SK-N-SH treated with all-trans-retinoic acid at 6 μM for 48 hours (cell line): ENCODE measurements at regions not wholly inside any gene's neighbourhood (a gene's known extent, or its start where the extent isn't known, plus 50 kb on each side); places are given as distances from the start of the nearest gene placed in this dataset.

Experiments used
- ATAC-seq: fragments of 200-7000 bp; cut with Tn5 transposase; 3 replicates; pipeline ENCODE4 v1.9.1; 2020; ENCODE audit warnings: mild to moderate bottlenecking, moderate library complexity
- ARNTL ChIP-seq: fragments of 450-650 bp; formaldehyde crosslinking; IDR thresholded peaks from 2 replicates; pipeline ENCODE4 v1.5.0; 2020; ENCODE audit warnings: low read depth, mild to moderate bottlenecking, moderate library complexity, borderline replicate concordance
- BACH2 ChIP-seq: fragments of 250-450 bp; sonication (Bioruptor Pico); IDR thresholded peaks from 2 replicates; pipeline ENCODE4 v1.9.0; 2021; ENCODE audit warnings: mild to moderate bottlenecking, borderline replicate concordance
- CREB5 ChIP-seq: fragments of 250-450 bp; sonication (Bioruptor Pico); IDR thresholded peaks from 2 replicates; pipeline ENCODE4 v1.5.1; 2020; ENCODE audit warnings: low read depth, mild to moderate bottlenecking, moderate library complexity
- CSDC2 ChIP-seq: fragments of 250-450 bp; sonication (Bioruptor Pico); IDR thresholded peaks from 2 replicates; pipeline ENCODE4 v1.5.0; 2020; ENCODE audit warnings: mild to moderate bottlenecking, moderate library complexity
- CSRNP3 ChIP-seq: fragments of 250-450 bp; sonication (Bioruptor Pico); IDR thresholded peaks from 2 replicates; pipeline ENCODE4 v1.5.1; 2021; ENCODE audit warnings: mild to moderate bottlenecking, moderate library complexity
- ESRRG ChIP-seq: fragments of 250-450 bp; sonication (Bioruptor Pico); IDR thresholded peaks from 2 replicates; pipeline ENCODE4 v1.6.1; 2021; ENCODE audit warnings: mild to moderate bottlenecking
- ISL1 ChIP-seq: fragments of 250-450 bp; sonication (Bioruptor Pico); IDR thresholded peaks from 2 replicates; pipeline ENCODE4 v2.1.2; 2022; ENCODE audit warnings: mild to moderate bottlenecking, moderate library complexity
- OSR1 ChIP-seq: fragments of 250-450 bp; sonication (Bioruptor Pico); IDR thresholded peaks from 2 replicates; pipeline ENCODE4 v1.8.0; 2022; ENCODE audit warnings: moderate library complexity, mild to moderate bottlenecking, inconsistent platforms
- PATZ1 ChIP-seq: fragments of 250-450 bp; sonication (Bioruptor Pico); IDR thresholded peaks from 2 replicates; pipeline ENCODE4 v1.8.0; 2020; ENCODE audit warnings: mild to moderate bottlenecking, moderate library complexity, borderline replicate concordance
- POU6F1 ChIP-seq: fragments of 250-450 bp; sonication (Bioruptor Pico); IDR thresholded peaks from 2 replicates; pipeline ENCODE4 v1.8.0; 2021; ENCODE audit warnings: low read depth, mild to moderate bottlenecking, moderate library complexity, borderline replicate concordance
- PPARA ChIP-seq: fragments of 250-450 bp; sonication (Bioruptor Pico); IDR thresholded peaks from 2 replicates; pipeline ENCODE4 v1.5.0; 2020; ENCODE audit warnings: mild to moderate bottlenecking, borderline replicate concordance
- SNAI2 ChIP-seq: fragments of 250-450 bp; sonication (Bioruptor Pico); IDR thresholded peaks from 2 replicates; pipeline ENCODE4 v1.5.0; 2020; ENCODE audit warnings: mild to moderate bottlenecking, moderate library complexity
- TCF4 ChIP-seq: fragments of 250-450 bp; sonication (Bioruptor Pico); IDR thresholded peaks from 2 replicates; pipeline ENCODE4 v1.8.0; 2021; ENCODE audit warnings: mild to moderate bottlenecking, moderate library complexity, borderline replicate concordance
- TOX ChIP-seq: fragments of 250-450 bp; sonication (Bioruptor Pico); IDR thresholded peaks from 2 replicates; pipeline ENCODE4 v1.8.0; 2021; ENCODE audit warnings: mild to moderate bottlenecking, moderate library complexity, borderline replicate concordance
- TSHZ2 ChIP-seq: fragments of 250-450 bp; sonication (Bioruptor Pico); IDR thresholded peaks from 2 replicates; pipeline ENCODE4 v1.5.0; 2020; ENCODE audit warnings: mild to moderate bottlenecking, moderate library complexity
- ZC3H10 ChIP-seq: fragments of 250-450 bp; sonication (Bioruptor Pico); IDR thresholded peaks from 2 replicates; pipeline ENCODE4 v1.5.1; 2021; ENCODE audit warnings: mild to moderate bottlenecking, moderate library complexity
- ZFP30 ChIP-seq: fragments of 450-650 bp; formaldehyde crosslinking; IDR thresholded peaks from 2 replicates; pipeline ENCODE4 v1.5.0; 2022; ENCODE audit warnings: mild to moderate bottlenecking, moderate library complexity
- ZNF565 ChIP-seq: fragments of 450-650 bp; formaldehyde crosslinking; conservative IDR thresholded peaks from 2 replicates; pipeline ENCODE4 v1.5.0; 2020; ENCODE audit warnings: low read depth, mild to moderate bottlenecking, moderate library complexity
- ZNF70 ChIP-seq: fragments of 450-650 bp; formaldehyde crosslinking; IDR thresholded peaks from 2 replicates; pipeline ENCODE4 v1.5.0; 2020; ENCODE audit warnings: mild to moderate bottlenecking, moderate library complexity
- ZNF8 ChIP-seq: fragments of 450-650 bp; formaldehyde crosslinking; IDR thresholded peaks from 2 replicates; pipeline ENCODE4 v1.5.0; 2020; ENCODE audit warnings: mild to moderate bottlenecking, moderate library complexity

GRCh38 chr2:53183581-53183980 lies 584.0 kb upstream of the CHAC2 start:
- no peak for ATAC-seq
- TF ChIP-seq TOX (CRISPR knock-in tag) = no peak
- no peak for TF ChIP-seq CSRNP3 (CRISPR knock-in tag)
- TF ChIP-seq PATZ1 (CRISPR knock-in tag) = no peak
- no peak for TF ChIP-seq TSHZ2
- no peak for TF ChIP-seq ZFP30
- no peak for TF ChIP-seq ARNTL (CRISPR knock-in tag)
- no peak for TF ChIP-seq BACH2 (CRISPR knock-in tag)
- TF ChIP-seq TCF4 = no peak
- TF ChIP-seq ESRRG (CRISPR knock-in tag) = no peak
- no peak for TF ChIP-seq CSDC2 (CRISPR knock-in tag)
- TF ChIP-seq POU6F1 = no peak
- TF ChIP-seq ZC3H10 (CRISPR knock-in tag) = no peak
- TF ChIP-seq PPARA (CRISPR knock-in tag) = no peak
- no peak for TF ChIP-seq ZNF8 (CRISPR knock-in tag)
- TF ChIP-seq SNAI2 (CRISPR knock-in tag) = no peak

- TF ChIP-seq ZNF70 (CRISPR knock-in tag) (no peak), TOX (CRISPR knock-in tag) (no peak), ISL1 (no peak), TSHZ2 (no peak), POU6F1 (no peak), CREB5 (CRISPR knock-in tag) (no peak), OSR1 (CRISPR knock-in tag) (no peak), BACH2 (CRISPR knock-in tag) (no peak), ARNTL (CRISPR knock-in tag) (no peak), ZNF565 (no peak), ESRRG (CRISPR knock-in tag) (no peak), ZC3H10 (CRISPR knock-in tag) (no peak), PPARA (CRISPR knock-in tag) (no peak), TCF4 (no peak), SNAI2 (CRISPR knock-in tag) (no peak)
- no peak for ATAC-seq
These were observed 585.0 kb upstream of the CHAC2 start for GRCh38 chr2:53182601-53183000.
